HEK293 (cell line): ENCODE measurements at regions not wholly inside any gene's neighbourhood (a gene's known extent, or its start where the extent isn't known, plus 50 kb on each side); places are given as distances from the start of the nearest gene placed in this dataset.

Experiments used
- CTCF ChIA-PET: fragments of 350-600 bp; formaldehyde crosslinking; extraction: SDS; loops from one replicate; lab custom pipeline; 2021; ENCODE audit warnings: antibody characterized with exemption; lab: Yijun Ruan, JAX
- POLR2A ChIA-PET: fragments of 300-600 bp; formaldehyde crosslinking; extraction: SDS; loops from one replicate; lab custom pipeline; 2020; ENCODE audit warnings: antibody characterized with exemption, inconsistent platforms; lab: Yijun Ruan, JAX
- H3K27ac ChIP-seq: fragments of 200-500 bp; sonication (Bioruptor generic); 2 replicates; pipeline ENCODE4 v1.5.1; 2014; ENCODE audit warnings: low read depth, low read length, control low read depth, inconsistent platforms; ENCODE audit errors: extremely low read depth
- H3K36me3 ChIP-seq, 2 experiments: fragments of 200-500 bp in 1 of 2; sonication (Bioruptor generic) in 1 of 2; 1 replicate in 1 of 2; 2 replicates in 1 of 2; pipeline ENCODE4 v1.5.1; 2014 to 2017; ENCODE audit warnings: inconsistent platforms in 2 of 2, low read length in 2 of 2; ENCODE audit not compliant: control insufficient read depth in 2 of 2, insufficient read depth in 1 of 2
- H3K4me1 ChIP-seq: fragments of 200-500 bp; sonication (Bioruptor generic); 2 replicates; pipeline ENCODE4 v1.5.1; 2014; ENCODE audit warnings: mild to moderate bottlenecking, low read length, inconsistent platforms; ENCODE audit not compliant: control insufficient read depth, insufficient read depth
- H3K4me3 ChIP-seq: 2 replicates; pipeline ENCODE4 v1.5.1; 2011; ENCODE audit warnings: low read depth, mild to moderate bottlenecking, control low read depth, low read length, moderate library complexity
- H3K9me3 ChIP-seq: fragments of 200-500 bp; sonication (Bioruptor generic); 2 replicates; pipeline ENCODE4 v1.5.1; 2014; ENCODE audit warnings: low read depth, low read length, inconsistent platforms; ENCODE audit not compliant: control insufficient read depth, insufficient read depth
- GLIS1 ChIP-seq: fragments of 450-650 bp; formaldehyde crosslinking; IDR thresholded peaks from 2 replicates; pipeline ENCODE4 v1.5.1; 2016; ENCODE audit warnings: missing biosample characterization, missing genetic modification characterization
- MZF1 ChIP-seq: fragments of 450-650 bp; formaldehyde crosslinking; IDR thresholded peaks from 2 replicates; pipeline ENCODE4 v1.5.1; 2017; ENCODE audit warnings: missing biosample characterization, missing genetic modification characterization, borderline replicate concordance
- SCRT2 ChIP-seq: fragments of 450-650 bp; formaldehyde crosslinking; IDR thresholded peaks from 2 replicates; pipeline ENCODE4 v1.5.1; 2016; ENCODE audit warnings: missing biosample characterization, missing genetic modification characterization
- SETDB1 ChIP-seq: IDR thresholded peaks from one replicate; pipeline ENCODE4 v1.6.1; 2017; ENCODE audit warnings: mild to moderate bottlenecking, low read length, moderate library complexity, mixed read lengths; ENCODE audit not compliant: insufficient read length
- WT1 ChIP-seq: fragments of 450-650 bp; formaldehyde crosslinking; IDR thresholded peaks from 2 replicates; pipeline ENCODE4 v1.5.1; 2016; ENCODE audit warnings: missing biosample characterization, missing genetic modification characterization
- ZFP37 ChIP-seq: fragments of 450-650 bp; formaldehyde crosslinking; IDR thresholded peaks from 2 replicates; pipeline ENCODE4 v1.5.1; 2016; ENCODE audit warnings: missing biosample characterization, missing genetic modification characterization
- ZNF112 ChIP-seq: fragments of 450-650 bp; formaldehyde crosslinking; IDR thresholded peaks from 2 replicates; pipeline ENCODE4 v1.5.0; 2017; ENCODE audit warnings: missing biosample characterization, missing genetic modification characterization
- ZNF138 ChIP-seq: fragments of 450-650 bp; formaldehyde crosslinking; IDR thresholded peaks from 2 replicates; pipeline ENCODE4 v1.5.1; 2016; ENCODE audit warnings: missing biosample characterization, missing genetic modification characterization, borderline replicate concordance
- ZNF155 ChIP-seq: fragments of 450-650 bp; formaldehyde crosslinking; IDR thresholded peaks from 2 replicates; pipeline ENCODE4 v1.5.1; 2016; ENCODE audit warnings: missing biosample characterization, missing genetic modification characterization
- ZNF169 ChIP-seq: fragments of 450-650 bp; formaldehyde crosslinking; IDR thresholded peaks from 2 replicates; pipeline ENCODE4 v1.5.1; 2016; ENCODE audit warnings: missing biosample characterization, missing genetic modification characterization
- ZNF2 ChIP-seq: fragments of 450-650 bp; formaldehyde crosslinking; IDR thresholded peaks from 2 replicates; pipeline ENCODE4 v1.5.1; 2016; ENCODE audit warnings: missing biosample characterization, missing genetic modification characterization
- ZNF311 ChIP-seq: fragments of 450-650 bp; formaldehyde crosslinking; IDR thresholded peaks from 2 replicates; pipeline ENCODE4 v1.5.1; 2017; ENCODE audit warnings: missing biosample characterization, missing genetic modification characterization, borderline replicate concordance
- ZNF341 ChIP-seq: fragments of 450-650 bp; formaldehyde crosslinking; IDR thresholded peaks from 2 replicates; pipeline ENCODE4; 2016; ENCODE audit warnings: low read depth, missing biosample characterization, missing genetic modification characterization
- ZNF391 ChIP-seq: fragments of 450-650 bp; formaldehyde crosslinking; IDR thresholded peaks from 2 replicates; pipeline ENCODE4 v1.5.1; 2016; ENCODE audit warnings: low read depth, missing biosample characterization, missing genetic modification characterization, borderline replicate concordance
- ZNF623 ChIP-seq: fragments of 450-650 bp; formaldehyde crosslinking; IDR thresholded peaks from 2 replicates; pipeline ENCODE4 v1.5.1; 2016; ENCODE audit warnings: missing biosample characterization, missing genetic modification characterization
- ZNF658 ChIP-seq: fragments of 450-650 bp; formaldehyde crosslinking; IDR thresholded peaks from 2 replicates; pipeline ENCODE4; 2016; ENCODE audit warnings: missing biosample characterization, missing genetic modification characterization
- ZNF677 ChIP-seq: fragments of 450-650 bp; IDR thresholded peaks from 2 replicates; pipeline ENCODE4 v1.5.0; 2018; ENCODE audit warnings: missing biosample characterization, mild to moderate bottlenecking, missing genetic modification characterization, moderate library complexity
- ZXDB ChIP-seq: fragments of 450-650 bp; formaldehyde crosslinking; IDR thresholded peaks from 2 replicates; pipeline ENCODE4 v1.5.1; 2016; ENCODE audit warnings: missing biosample characterization, missing genetic modification characterization
- TF ChIP-seq, protein P1 (sequence below): fragments of 450-650 bp; formaldehyde crosslinking; IDR thresholded peaks from 2 replicates; pipeline ENCODE4 v1.5.1; 2016; ENCODE audit warnings: missing biosample characterization, missing genetic modification characterization
- TF ChIP-seq, protein P2 (sequence below): fragments of 450-650 bp; formaldehyde crosslinking; IDR thresholded peaks from 2 replicates; pipeline ENCODE4 v1.5.1; 2016; ENCODE audit warnings: missing biosample characterization, missing genetic modification characterization, low read depth
- TF ChIP-seq, protein P3 (sequence below): fragments of 450-650 bp; formaldehyde crosslinking; IDR thresholded peaks from 2 replicates; pipeline ENCODE4 v1.5.1; 2017; ENCODE audit warnings: missing biosample characterization, missing genetic modification characterization

DNA sequence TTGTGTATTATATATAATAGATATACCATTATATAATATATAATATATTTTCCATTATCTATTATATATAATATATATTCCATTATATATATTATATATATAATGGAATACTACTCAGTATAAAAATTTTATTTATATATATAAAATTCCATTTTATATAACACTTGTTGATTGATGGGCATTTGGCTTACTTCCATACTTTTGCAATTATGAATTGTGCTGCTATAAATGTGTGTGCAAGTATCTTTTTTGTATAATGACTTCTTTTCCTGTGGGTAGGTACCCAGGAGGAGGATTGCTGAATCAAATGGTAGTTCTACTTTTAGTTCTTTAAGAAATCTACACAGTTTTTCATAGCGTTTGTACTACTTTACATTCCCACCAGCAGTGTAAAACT is 1211.1 kb downstream of the NCAM2 start:
- Histone ChIP-seq H3K27ac (no peak overlapping the region), H3K4me3 (no peak overlapping the region), H3K4me1 (no peaks in the 10 kb centered on the region), H3K9me3 (no peaks in the 10 kb centered on the region), H3K36me3 (no peaks in the 10 kb centered on the region)
- TF ChIP-seq GLIS1 (tag by site-specific recombination): no peak
- TF ChIP-seq ZNF169 (tag by site-specific recombination): no peak
- ChIA-PET CTCF (no interaction called here), POLR2A (no interaction called here)

DNA sequence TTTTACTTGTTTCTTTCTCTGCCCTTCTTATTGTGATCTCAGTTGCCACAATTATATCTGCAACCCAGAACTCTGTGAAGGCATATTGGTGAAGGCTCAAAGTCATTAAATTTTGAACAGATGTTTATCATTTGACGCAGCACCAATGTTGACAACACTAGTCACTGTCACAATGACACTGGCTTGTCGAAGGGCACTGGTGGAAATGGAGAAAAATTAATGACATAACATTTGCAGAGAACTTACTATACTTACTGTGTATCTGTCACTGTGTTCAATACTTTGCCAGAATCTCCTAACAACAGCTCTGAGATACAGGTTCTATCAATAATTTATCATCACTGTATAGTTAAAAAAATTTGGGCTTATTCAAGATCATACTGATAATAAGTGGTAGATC is 1213.7 kb downstream of the NCAM2 start:
- Histone ChIP-seq H3K4me1 (no peaks in the 10 kb centered on the region), H3K36me3 (no peaks in the 10 kb centered on the region), H3K4me3 (no peak overlapping the region), H3K9me3 (no peaks in the 10 kb centered on the region), H3K27ac (no peak overlapping the region)
- ChIA-PET CTCF (no interaction called here), POLR2A (no interaction called here)
- TF ChIP-seq, protein P1, sequence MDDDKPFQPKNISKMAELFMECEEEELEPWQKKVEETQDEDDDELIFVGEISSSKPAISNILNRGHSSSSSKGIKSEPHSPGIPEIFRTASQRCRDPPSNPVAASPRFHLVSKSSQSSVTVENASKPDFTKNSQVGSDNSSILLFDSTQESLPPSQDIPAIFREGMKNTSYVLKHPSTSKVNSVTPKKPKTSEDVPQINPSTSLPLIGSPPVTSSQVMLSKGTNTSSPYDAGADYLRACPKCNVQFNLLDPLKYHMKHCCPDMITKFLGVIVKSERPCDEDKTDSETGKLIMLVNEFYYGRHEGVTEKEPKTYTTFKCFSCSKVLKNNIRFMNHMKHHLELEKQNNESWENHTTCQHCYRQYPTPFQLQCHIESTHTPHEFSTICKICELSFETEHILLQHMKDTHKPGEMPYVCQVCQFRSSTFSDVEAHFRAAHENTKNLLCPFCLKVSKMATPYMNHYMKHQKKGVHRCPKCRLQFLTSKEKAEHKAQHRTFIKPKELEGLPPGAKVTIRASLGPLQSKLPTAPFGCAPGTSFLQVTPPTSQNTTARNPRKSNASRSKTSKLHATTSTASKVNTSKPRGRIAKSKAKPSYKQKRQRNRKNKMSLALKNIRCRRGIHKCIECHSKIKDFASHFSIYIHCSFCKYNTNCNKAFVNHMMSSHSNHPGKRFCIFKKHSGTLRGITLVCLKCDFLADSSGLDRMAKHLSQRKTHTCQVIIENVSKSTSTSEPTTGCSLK: no peak
- TF ChIP-seq WT1 (tag by site-specific recombination): no peak
- no peak for TF ChIP-seq ZNF2
- TF ChIP-seq, protein P2, sequence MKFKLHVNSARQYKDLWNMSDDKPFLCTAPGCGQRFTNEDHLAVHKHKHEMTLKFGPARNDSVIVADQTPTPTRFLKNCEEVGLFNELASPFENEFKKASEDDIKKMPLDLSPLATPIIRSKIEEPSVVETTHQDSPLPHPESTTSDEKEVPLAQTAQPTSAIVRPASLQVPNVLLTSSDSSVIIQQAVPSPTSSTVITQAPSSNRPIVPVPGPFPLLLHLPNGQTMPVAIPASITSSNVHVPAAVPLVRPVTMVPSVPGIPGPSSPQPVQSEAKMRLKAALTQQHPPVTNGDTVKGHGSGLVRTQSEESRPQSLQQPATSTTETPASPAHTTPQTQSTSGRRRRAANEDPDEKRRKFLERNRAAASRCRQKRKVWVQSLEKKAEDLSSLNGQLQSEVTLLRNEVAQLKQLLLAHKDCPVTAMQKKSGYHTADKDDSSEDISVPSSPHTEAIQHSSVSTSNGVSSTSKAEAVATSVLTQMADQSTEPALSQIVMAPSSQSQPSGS (tag by site-specific recombination): no peak
- no peak for TF ChIP-seq ZFP37 (tag by site-specific recombination)
- no peak for TF ChIP-seq ZNF311 (tag by site-specific recombination)
- no peak for TF ChIP-seq MZF1
- no peak for TF ChIP-seq ZNF112 (tag by site-specific recombination)
- TF ChIP-seq ZNF138 (tag by site-specific recombination): no peak
- TF ChIP-seq ZXDB (tag by site-specific recombination): no peak
- no peak for TF ChIP-seq ZNF341
- TF ChIP-seq ZNF658: no peak
- TF ChIP-seq ZNF391 (tag by site-specific recombination): no peak
- TF ChIP-seq, protein P3, sequence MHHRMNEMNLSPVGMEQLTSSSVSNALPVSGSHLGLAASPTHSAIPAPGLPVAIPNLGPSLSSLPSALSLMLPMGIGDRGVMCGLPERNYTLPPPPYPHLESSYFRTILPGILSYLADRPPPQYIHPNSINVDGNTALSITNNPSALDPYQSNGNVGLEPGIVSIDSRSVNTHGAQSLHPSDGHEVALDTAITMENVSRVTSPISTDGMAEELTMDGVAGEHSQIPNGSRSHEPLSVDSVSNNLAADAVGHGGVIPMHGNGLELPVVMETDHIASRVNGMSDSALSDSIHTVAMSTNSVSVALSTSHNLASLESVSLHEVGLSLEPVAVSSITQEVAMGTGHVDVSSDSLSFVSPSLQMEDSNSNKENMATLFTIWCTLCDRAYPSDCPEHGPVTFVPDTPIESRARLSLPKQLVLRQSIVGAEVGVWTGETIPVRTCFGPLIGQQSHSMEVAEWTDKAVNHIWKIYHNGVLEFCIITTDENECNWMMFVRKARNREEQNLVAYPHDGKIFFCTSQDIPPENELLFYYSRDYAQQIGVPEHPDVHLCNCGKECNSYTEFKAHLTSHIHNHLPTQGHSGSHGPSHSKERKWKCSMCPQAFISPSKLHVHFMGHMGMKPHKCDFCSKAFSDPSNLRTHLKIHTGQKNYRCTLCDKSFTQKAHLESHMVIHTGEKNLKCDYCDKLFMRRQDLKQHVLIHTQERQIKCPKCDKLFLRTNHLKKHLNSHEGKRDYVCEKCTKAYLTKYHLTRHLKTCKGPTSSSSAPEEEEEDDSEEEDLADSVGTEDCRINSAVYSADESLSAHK (tag by site-specific recombination): no peak
- TF ChIP-seq SCRT2 (tag by site-specific recombination): no peak
- no peak for TF ChIP-seq ZNF677

DNA sequence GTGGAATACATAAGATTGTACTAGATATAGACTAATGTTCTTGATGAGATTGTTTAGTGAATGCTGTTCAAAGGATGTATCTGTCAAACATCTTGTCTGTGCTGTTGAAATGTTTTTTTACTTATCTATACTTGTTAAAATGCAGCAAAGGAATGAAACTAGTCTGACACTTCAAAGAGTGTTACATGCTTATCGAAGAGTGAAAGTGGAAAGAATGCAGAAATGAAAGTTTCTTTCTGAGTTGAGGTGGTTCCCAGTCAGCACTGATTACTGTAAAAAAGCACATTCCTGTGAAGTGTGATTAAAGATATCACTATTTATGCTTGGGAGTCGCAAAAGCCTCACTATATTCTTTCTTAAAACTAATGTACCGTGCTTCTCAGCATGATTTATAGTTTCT is 1225.2 kb downstream of the NCAM2 start:
- POLR2A ChIA-PET: no interaction called here
- Histone ChIP-seq H3K27ac (no peak overlapping the region), H3K36me3 (no peaks in the 10 kb centered on the region), H3K4me3 (no peak overlapping the region), H3K9me3 (no peaks in the 10 kb centered on the region), H3K4me1 (no peaks in the 10 kb centered on the region)
- TF ChIP-seq SETDB1 (no peak), ZNF623 (tag by site-specific recombination) (no peak), ZNF155 (no peak)
- CTCF ChIA-PET: no interaction called here
